ENCODE measurements at regions not wholly inside any gene's neighbourhood (a gene's known extent, or its start where the extent isn't known, plus 50 kb on each side); places are given as distances from the start of the nearest gene placed in this dataset.

DNA sequence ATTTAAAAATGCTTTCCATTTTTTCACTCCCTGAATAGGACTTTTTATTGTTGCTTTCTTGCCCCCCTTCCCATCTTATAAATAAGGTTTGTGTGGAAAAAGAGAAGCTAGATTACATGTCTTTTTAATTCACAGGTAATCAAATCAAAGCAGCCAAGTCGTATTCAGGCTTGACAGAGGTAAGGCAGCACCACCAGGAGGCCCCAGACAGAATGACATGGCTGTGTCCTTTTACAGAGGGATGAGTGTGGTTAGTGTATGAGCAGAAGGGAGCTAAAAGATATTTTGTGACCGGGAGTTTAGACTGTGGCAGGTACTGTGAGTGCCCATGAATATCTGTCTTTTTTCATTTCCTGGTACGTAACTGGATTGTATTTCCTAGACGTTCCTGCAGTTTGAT, 596.1 kb downstream of the ETNK1 start:
- TF ChIP-seq, protein P1, sequence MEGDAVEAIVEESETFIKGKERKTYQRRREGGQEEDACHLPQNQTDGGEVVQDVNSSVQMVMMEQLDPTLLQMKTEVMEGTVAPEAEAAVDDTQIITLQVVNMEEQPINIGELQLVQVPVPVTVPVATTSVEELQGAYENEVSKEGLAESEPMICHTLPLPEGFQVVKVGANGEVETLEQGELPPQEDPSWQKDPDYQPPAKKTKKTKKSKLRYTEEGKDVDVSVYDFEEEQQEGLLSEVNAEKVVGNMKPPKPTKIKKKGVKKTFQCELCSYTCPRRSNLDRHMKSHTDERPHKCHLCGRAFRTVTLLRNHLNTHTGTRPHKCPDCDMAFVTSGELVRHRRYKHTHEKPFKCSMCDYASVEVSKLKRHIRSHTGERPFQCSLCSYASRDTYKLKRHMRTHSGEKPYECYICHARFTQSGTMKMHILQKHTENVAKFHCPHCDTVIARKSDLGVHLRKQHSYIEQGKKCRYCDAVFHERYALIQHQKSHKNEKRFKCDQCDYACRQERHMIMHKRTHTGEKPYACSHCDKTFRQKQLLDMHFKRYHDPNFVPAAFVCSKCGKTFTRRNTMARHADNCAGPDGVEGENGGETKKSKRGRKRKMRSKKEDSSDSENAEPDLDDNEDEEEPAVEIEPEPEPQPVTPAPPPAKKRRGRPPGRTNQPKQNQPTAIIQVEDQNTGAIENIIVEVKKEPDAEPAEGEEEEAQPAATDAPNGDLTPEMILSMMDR (IDR thresholded peaks at IDR 0.05; ENCODE audit: poor library complexity, severe bottlenecking): no peak
- TF ChIP-seq POLR2AphosphoS5 (IDR thresholded peaks at IDR 0.05) (no peak), RAD21 (conservative IDR thresholded peaks at IDR 0.05) (no peak), EZH2 (IDR thresholded peaks at IDR 0.05; ENCODE audit: borderline replicate concordance, insufficient read depth, low read length, poor library complexity, severe bottlenecking) (no peak), TAF1 (IDR thresholded peaks at IDR 0.05; ENCODE audit: low read depth) (no peak)

Measured in neural cell (in vitro differentiated cells).